ENCODE measurements at regions not wholly inside any gene's neighbourhood (a gene's known extent, or its start where the extent isn't known, plus 50 kb on each side); places are given as distances from the start of the nearest gene placed in this dataset.

GRCh38 chr4:23392860-23393458 lies 496.9 kb downstream of the PPARGC1A start:
- DNase-seq = no peak

GRCh38 chr4:23390246-23390645 lies 499.6 kb downstream of the PPARGC1A start:
- DNase-seq = no peak

- DNase-seq = no peak
These were observed 501.0 kb downstream of the PPARGC1A start for GRCh38 chr4:23388699-23389395.

GRCh38 chr4:23388255-23388654 lies 501.6 kb downstream of the PPARGC1A start:
- DNase-seq = no peak

DNA sequence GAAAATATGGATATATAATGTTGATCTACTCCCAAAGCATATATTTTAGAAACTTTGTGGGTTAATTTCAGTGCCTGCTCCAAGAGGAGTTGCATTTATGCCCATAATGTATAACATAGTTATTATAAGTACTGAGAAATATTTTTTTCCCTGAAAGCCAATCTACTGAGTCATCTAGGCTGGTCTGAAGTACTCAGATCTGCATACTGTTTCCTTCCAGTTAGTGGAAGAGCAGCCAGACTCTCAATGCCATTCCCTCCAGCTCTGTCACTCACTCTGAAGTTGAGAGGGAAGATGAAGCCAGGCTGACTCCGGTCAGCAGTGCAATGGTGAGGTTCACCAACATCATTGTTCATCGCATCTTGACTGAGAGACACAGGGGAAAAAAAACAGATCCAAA lies 505.1 kb downstream of the PPARGC1A start:
- no peak for DNase-seq

- no peak for DNase-seq
These were observed 507.0 kb downstream of the PPARGC1A start for GRCh38 chr4:23382879-23383278.

DNA sequence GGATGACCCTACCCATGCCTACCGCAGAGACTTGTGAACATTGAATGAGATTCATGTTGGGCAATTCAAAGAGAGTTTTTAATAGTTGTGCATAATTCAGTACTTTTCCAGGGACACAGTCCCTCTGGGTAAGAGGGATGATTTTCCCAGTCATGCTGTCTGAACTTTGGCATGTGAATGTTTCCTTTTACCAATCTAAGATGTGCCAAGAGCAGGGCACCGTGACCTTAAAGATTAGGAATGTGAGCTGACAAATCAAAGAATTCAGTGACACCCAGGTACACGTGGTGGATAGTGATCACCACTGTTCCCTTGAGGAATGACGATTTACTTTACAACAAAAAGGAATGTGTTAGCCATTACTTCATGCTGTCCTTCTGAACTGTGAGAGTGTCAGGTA lies 515.6 kb downstream of the PPARGC1A start:
- DNase-seq = no peak

DNA sequence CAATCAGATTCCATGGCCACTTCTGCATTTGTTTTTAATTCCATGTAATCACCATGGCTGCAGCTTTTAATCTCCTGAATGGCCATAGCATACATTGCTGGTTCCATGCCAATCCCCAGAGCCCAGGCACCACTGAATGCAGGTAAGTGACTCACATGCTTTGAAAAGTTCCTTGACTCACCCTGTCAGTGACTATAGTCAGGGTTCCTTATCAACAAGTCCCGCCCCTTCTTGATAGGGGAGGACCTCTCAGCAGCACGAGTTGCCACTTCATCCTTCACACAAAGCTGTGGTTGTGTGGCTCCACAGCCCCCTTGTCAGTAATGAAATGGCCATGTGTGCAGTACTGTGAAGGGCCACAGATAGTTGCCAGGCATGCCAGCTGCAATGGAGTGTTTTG lies 516.6 kb downstream of the PPARGC1A start:
- DNase-seq = no peak

- DNase-seq = no peak
These were observed 518.3 kb downstream of the PPARGC1A start for GRCh38 chr4:23371533-23371932.

DNA sequence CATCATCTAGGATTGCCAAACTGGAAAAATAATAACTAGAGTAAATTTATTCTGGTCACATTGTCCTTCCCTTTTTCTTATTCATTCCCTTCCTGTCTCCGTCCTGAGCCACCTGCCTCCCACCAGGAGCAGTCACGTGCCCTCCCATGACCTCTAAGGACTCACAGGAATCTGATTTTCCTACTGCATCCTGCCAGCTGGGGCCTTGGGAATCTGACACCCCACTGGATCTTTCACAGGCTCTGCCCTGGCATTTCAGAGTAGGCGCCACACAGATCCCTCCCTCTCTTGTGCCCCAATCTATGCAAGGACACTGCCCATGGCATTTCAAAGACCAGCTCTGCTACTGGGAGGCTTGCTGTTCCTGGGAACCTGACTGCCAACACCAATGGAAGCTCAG lies 520.5 kb downstream of the PPARGC1A start:
- DNase-seq = no peak

GRCh38 chr4:23368081-23368697 lies 521.7 kb downstream of the PPARGC1A start:
- DNase-seq = peak; percentile 3

DNA sequence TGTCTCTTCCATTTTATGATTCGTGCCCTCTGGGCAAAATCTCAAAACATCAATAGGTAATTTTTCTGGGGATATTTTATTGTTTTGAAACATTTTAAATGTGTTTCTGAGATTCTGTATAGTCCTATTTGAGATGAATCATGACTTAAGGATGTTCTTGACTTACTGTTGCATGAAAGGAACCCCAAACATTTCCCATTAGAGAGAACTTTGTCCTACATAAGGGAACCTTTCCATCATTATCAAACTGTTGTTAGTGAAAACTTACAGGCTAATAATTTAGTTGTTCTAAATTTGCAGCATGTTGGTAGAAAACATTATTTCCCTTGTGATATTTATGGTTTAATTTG lies 523.3 kb downstream of the PPARGC1A start:
- DNase-seq = no peak

DNA sequence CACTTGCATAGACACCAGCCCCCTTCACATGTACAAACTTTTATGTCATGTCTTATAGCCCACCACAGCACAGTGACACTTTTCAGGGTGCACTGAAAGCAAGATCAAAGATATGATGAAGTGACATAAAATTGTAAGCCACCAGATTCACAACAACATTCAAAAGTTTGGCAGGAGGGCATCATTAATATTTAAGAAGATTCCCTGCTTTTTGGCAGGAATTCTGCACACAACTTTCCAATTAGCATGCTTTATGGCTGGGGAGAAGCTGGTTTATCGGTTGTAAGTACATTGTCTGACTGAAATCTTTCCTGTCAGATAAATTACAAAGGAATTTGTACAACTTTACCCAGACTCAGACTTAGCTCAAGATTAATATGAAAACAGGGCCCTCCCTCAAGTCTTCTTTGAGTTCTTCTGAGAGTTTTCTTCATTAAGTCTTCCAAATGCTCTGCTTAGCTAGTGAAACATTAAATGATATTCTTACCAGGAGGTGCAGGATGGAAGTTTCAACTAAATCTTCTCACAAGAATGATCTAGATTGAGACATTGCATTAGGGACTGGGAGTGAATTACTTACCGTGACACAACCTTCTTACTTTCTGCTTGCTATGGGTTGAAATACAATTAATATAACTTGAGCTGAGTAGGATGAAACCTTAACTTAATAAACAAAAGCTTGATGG lies 523.8 kb downstream of the PPARGC1A start:
- no peak for DNase-seq

DNA sequence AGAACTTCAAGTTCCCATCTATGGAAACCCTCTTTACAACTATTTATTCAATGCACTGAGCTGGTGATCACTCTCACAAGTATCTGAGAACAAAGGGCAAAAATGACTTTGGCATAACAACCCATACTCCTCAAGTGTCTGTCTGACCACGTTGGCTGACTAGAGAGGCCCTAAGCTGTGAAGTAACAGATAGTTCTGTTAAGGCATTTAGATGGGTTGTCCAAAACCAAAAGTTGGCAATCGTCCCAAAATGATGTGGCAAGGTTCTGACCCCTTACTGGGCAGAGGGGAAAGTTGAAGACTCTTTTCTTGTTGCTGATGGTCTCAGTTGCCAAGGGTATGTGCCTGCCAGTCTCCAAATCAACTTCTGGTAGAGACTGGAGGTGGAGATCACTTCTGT lies 524.8 kb downstream of the PPARGC1A start:
- no peak for DNase-seq

DNA sequence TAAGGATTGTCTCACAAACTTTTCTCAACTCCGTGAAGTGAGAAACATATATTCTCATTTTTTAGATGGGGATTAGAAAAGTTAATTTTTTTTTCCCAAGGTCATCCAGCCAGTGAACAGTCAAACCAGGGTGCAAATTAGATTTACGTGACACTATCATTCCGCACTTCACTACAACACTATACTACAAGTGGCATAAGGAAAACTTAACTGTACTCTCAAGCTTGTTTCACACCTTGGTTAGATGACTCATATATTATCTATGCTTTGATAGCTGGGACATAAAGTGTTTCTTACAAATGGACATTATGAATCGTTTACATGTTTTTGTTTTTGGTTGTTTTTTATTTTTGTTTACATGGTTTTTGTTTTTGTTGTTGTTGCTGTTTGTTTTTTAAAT lies 525.7 kb downstream of the PPARGC1A start:
- DNase-seq = no peak

- DNase-seq = no peak
These were observed 528.4 kb downstream of the PPARGC1A start for GRCh38 chr4:23361453-23361852.

- DNase-seq = no peak
These were observed 529.1 kb downstream of the PPARGC1A start for GRCh38 chr4:23360718-23361117.

GRCh38 chr4:23355258-23355657 lies 534.6 kb downstream of the PPARGC1A start:
- DNase-seq = no peak

GRCh38 chr4:23353200-23353599 lies 536.6 kb downstream of the PPARGC1A start:
- DNase-seq = no peak

- no peak for DNase-seq
These were observed 540.9 kb downstream of the PPARGC1A start for GRCh38 chr4:23348789-23349498.

GRCh38 chr4:23337292-23337691 lies 552.6 kb downstream of the PPARGC1A start:
- DNase-seq = no peak

- DNase-seq = peak; percentile 63
These were observed 555.6 kb downstream of the PPARGC1A start for GRCh38 chr4:23333946-23334878.

Measured in RPMI8226 (cell line).